Dendritic cell treated with granulocyte-macrophage colony-stimulating factor and Interleukin-4, amounts not matched to agents 40 ng/mL and 50 ng/mL, for 4 days (primary cell): ENCODE measurements at regions not wholly inside any gene's neighbourhood (a gene's known extent, or its start where the extent isn't known, plus 50 kb on each side); places are given as distances from the start of the nearest gene placed in this dataset.

Experiments
- H3K27ac Mint-ChIP-seq: one replicate; pipeline ENCODE4 v1.8.0; 2022; ENCODE audit warnings: mild to moderate bottlenecking, mixed read lengths
- H3K27me3 Mint-ChIP-seq: one replicate; pipeline ENCODE4 v1.8.0; 2022; ENCODE audit warnings: mild to moderate bottlenecking, mixed read lengths
- H3K36me3 Mint-ChIP-seq: one replicate; pipeline ENCODE4 v1.8.0; 2022; ENCODE audit warnings: low read depth, mixed read lengths
- H3K4me1 Mint-ChIP-seq: one replicate; pipeline ENCODE4 v1.8.0; 2022; ENCODE audit warnings: low read depth, mixed read lengths
- H3K4me3 Mint-ChIP-seq: one replicate; pipeline ENCODE4 v1.8.0; 2022; ENCODE audit warnings: mild to moderate bottlenecking, moderate library complexity, mixed read lengths
- H3K9me3 Mint-ChIP-seq: one replicate; pipeline ENCODE4 v1.8.0; 2022; ENCODE audit warnings: mixed read lengths
- intact Hi-C: fragments of 100-400 bp; cut with micrococcal nuclease; formaldehyde crosslinking; loops from one replicate; pipeline ENCODE4 v1.15.0; 2022

DNA sequence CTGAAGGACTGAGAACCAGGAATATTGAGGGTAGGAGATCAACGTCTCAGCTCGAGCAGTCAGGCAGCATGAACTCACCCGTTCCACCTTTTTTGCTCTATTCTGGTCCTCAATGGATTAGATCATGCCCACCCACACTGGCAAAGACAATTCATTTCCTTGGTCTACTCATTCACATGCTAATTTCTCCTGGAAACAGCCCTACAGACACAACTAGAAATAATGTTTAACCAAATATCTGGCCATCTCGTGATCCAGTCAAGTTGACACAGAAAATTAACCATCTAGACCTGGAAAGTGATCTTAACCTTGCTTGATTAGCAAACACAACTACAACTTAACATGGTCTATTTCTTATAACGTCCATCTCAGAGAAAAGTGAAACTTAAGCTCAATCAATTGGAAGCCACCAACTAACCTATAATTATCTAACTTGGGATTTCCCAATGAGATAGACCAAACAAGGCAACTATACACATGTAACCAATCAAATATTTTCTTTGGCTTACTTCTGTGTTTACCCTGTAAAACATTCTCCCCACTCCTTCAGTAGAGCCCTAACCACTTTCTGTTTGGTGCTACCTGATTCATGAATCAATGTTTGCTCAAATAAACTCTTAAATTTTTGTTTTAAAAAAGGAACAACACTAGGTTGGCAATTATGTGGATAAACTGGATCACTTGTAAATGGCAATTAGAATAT is 69.7 kb upstream of the MAMLD1 start:
- H3K36me3 Mint-ChIP-seq, result no peaks in the 10 kb centered on the region
- H3K27me3 Mint-ChIP-seq, result no peaks in the 10 kb centered on the region
- no peaks in the 10 kb centered on the region for H3K4me1 Mint-ChIP-seq
- H3K4me3 Mint-ChIP-seq, result no peak overlapping the region
- intact Hi-C loops, result no loop called here
- H3K27ac Mint-ChIP-seq, result no peak overlapping the region
- no peaks in the 10 kb centered on the region for H3K9me3 Mint-ChIP-seq

DNA sequence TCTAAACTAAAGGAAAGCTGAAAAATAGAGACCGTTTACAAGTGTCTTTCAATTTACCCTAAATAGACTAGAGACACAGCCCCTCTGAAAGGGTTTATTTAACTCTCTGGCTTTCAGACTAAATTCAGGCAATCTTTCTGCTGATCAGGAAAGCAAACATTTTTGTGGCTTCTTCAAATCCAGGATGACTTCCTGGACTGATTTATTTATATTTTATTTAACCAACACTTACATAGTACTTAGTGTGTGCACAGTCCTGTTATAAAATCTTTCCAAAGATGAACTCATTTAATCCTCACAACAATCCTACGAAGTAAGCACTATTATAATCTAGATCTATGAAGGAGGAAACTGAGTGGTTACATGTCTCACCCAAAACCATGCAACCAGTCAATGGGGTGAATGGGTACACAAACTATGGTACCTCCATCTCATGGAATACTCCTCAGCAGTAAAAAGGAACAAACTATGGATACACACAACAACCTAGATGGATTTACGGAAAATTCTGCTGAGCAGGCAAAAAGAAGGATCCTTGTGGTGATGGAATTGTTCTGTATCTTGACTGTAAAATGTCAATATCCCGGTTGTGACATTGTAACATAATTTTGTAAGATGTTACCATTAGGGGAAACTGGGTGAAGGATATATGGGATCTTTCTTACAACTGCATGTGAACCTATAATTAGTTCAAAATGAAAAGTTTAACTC is 64.1 kb upstream of the MAMLD1 start:
- H3K27ac Mint-ChIP-seq, result no peak overlapping the region
- H3K36me3 Mint-ChIP-seq, result no peaks in the 10 kb centered on the region
- intact Hi-C loops, result no loop called here
- H3K9me3 Mint-ChIP-seq, result no peaks in the 10 kb centered on the region
- no peaks in the 10 kb centered on the region for H3K4me1 Mint-ChIP-seq
- no peaks in the 10 kb centered on the region for H3K27me3 Mint-ChIP-seq
- H3K4me3 Mint-ChIP-seq, result no peak overlapping the region

DNA sequence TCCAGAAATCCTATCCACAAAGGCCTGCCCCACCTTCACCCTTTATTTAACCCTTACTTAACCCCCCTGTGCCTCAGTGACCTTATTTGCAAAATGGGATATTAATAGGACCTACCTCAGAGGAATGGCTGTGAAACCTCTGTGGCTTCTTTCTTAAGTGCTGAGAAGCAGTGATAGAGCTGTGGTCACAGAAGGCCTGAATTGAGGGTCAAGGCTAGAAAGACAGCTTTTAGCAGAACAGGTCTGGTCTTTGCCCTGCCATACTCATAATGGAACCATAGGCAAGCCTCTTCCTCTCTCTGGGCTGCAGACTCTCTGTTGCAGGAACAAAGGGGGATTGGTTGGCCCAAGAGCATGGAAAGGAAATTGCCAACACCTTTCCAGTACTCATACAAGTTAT is 63.5 kb upstream of the MAMLD1 start:
- Mint-ChIP-seq H3K36me3 (no peaks in the 10 kb centered on the region), H3K27ac (no peak overlapping the region), H3K4me1 (no peaks in the 10 kb centered on the region), H3K9me3 (no peaks in the 10 kb centered on the region), H3K27me3 (no peaks in the 10 kb centered on the region), H3K4me3 (no peak overlapping the region)
- intact Hi-C loops, result no loop called here

DNA sequence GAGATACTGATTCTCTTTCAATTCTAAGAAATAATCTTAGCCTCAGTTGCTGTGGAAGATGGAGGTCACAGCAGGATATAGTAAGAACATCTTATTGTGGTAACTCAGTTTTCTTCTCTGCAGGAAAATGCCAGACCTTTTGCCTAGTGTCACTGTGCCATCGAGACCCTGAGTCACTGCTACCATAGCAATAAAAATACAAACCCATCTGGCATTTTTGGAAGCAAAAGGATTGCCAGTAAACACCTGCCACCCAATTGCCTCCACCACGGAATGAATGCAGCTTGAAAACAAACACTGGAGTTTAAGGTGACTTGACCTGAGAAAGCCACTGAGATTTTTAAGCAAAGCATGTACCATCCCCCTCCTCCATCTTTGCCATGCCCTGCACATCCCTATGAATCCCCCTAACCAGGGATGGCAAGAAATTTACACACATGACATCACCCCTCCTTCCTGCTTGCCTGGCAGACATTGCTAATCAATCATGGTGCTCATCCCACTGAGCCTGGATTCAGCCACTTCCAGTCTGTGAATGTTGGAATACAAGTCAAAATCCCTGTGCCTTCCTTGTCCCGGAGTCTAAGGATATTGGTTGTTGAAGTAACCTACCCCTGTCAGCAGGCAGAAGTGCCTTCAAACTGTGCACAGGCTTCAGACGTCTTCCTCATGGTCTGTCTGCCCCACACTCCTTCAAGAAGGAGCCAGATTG is 59.6 kb upstream of the MAMLD1 start:
- no peak overlapping the region for H3K27ac Mint-ChIP-seq

DNA sequence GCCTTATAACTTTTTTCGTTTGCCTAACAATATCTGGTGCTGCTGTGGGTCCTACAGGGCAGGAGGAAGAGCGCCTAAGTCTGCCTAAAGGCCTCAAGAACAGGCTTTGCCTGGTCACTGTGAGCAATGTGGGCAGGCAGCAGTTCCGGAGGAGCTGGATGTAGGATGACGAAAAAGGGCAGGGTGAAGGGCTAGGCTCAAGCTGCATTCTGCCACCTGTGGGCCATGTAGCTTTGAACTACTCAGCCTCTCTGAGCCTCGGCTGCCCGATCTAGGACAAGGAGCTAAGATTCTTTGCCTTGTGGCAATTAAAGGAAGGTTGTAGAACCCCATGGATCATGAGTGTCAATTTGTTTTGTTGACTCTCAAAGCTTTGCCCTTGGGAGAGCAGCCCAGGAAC is 57.1 kb upstream of the MAMLD1 start:
- intact Hi-C loops, result no loop called here
- no peaks in the 10 kb centered on the region for H3K4me1 Mint-ChIP-seq
- H3K9me3 Mint-ChIP-seq, result no peaks in the 10 kb centered on the region

More for the DNA sequence above, 59.6 kb upstream of the MAMLD1 start:
- Mint-ChIP-seq H3K4me1 (no peaks in the 10 kb centered on the region), H3K36me3 (no peaks in the 10 kb centered on the region), H3K27me3 (no peaks in the 10 kb centered on the region), H3K4me3 (no peak overlapping the region), H3K9me3 (no peaks in the 10 kb centered on the region)
- intact Hi-C loops, result no loop called here

DNA sequence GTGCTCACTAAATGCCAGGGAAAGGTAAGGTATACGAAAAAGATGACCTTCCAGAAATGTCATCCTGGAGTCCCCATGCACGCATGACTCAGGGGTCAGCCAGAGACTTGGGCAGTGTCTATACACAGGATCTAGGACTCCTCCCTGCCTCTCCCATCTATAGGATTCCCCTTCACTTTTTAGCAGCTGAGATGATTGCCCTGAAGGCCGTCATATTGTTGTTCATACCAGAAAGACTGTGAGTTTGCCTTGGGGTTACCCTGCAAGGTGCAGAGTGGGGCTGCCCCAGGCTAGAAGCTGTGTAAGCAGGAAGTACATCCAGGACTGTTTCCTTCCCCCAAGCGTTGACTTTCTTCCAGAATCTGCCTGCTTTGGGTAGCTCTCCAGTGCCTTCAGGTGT is 55.1 kb upstream of the MAMLD1 start:
- Mint-ChIP-seq H3K9me3 (no peaks in the 10 kb centered on the region), H3K4me3 (no peak overlapping the region), H3K27me3 (no peaks in the 10 kb centered on the region), H3K27ac (no peak overlapping the region), H3K4me1 (no peaks in the 10 kb centered on the region), H3K36me3 (no peaks in the 10 kb centered on the region)
- intact Hi-C loops, result no loop called here

More for the DNA sequence above, 57.1 kb upstream of the MAMLD1 start:
- Mint-ChIP-seq H3K27me3 (no peaks in the 10 kb centered on the region), H3K36me3 (no peaks in the 10 kb centered on the region), H3K27ac (no peak overlapping the region), H3K4me3 (no peak overlapping the region)

DNA sequence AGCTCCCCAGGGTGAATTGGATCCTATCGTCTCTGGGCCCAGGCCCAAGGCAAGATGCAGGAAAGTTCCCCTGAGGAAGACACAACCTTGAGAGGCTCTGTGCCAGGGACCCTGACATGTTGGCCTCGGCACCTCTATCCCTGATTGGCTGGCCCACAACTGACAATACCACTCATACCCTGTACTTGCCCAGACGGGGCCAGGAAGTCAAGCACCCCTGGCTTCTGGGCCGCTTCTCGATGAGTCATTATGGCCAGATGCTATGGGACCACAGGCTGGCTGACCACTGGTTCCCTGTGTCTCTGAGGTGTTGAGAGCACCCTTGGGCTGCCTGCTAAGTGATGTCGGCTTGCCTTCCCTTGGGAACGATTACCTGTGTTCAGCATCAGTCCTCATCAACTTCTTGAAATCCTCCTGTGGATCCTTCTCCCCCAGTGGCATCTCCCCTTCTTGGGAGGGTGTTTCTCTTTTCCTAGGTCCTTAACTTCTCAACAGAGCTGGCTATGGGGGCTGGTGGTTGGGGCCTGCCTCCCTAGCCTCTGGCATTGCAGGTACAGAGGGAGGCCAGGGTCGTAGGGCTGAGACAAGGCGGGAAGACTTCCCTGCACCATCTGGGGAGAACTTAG is 54.5 kb upstream of the MAMLD1 start:
- Mint-ChIP-seq H3K4me1 (no peaks in the 10 kb centered on the region), H3K9me3 (no peaks in the 10 kb centered on the region), H3K4me3 (no peak overlapping the region), H3K36me3 (no peaks in the 10 kb centered on the region), H3K27ac (no peak overlapping the region), H3K27me3 (no peaks in the 10 kb centered on the region)
- intact Hi-C loops, result no loop called here

DNA sequence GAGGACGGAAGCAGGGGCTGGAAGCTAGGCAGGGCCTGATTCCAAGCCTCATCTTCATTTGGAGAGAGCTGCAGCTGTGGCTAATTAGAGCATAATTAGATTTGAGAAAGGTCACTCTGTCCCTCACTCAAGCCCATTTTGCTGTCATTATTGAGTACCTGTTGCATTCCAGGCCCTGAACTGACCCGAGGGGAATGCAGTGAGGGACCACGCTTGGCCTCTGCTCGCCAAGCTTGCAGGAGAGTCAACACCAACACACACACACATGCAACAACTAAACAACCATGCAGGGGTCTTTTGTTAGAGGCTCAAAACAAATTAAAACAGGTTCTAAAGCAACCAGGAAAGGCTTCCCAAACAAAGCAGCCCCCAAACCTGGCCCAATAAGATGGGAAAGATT is 52.7 kb upstream of the MAMLD1 start:
- no peaks in the 10 kb centered on the region for H3K4me1 Mint-ChIP-seq
- no peak overlapping the region for H3K4me3 Mint-ChIP-seq
- H3K27ac Mint-ChIP-seq, result no peak overlapping the region
- no peaks in the 10 kb centered on the region for H3K36me3 Mint-ChIP-seq
- H3K9me3 Mint-ChIP-seq, result no peaks in the 10 kb centered on the region
- no peaks in the 10 kb centered on the region for H3K27me3 Mint-ChIP-seq
- intact Hi-C loops, result no loop called here

DNA sequence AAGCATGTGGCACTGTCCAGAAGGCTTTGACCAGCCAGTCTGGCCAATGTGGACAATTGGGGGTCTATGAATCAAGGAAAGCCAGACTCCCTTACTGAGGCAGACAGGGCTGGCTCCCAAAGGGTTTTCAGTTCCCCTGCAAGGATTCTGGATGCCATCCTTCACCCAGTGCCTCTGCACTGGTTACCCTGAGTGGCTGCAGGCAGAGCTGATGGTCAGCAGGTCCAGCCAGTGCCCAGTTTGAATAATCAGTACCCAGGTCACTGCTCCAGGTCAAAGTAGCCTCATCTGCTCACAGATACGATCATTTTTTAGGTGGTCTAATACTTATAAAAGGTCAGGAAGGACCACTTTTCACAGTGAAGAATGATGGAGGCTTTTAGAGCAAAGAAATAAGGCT is 52.2 kb upstream of the MAMLD1 start:
- no peak overlapping the region for H3K4me3 Mint-ChIP-seq
- H3K9me3 Mint-ChIP-seq, result no peaks in the 10 kb centered on the region
- H3K27me3 Mint-ChIP-seq, result no peaks in the 10 kb centered on the region
- no peaks in the 10 kb centered on the region for H3K4me1 Mint-ChIP-seq
- H3K36me3 Mint-ChIP-seq, result no peaks in the 10 kb centered on the region
- intact Hi-C loops, result no loop called here
- H3K27ac Mint-ChIP-seq, result no peak overlapping the region

DNA sequence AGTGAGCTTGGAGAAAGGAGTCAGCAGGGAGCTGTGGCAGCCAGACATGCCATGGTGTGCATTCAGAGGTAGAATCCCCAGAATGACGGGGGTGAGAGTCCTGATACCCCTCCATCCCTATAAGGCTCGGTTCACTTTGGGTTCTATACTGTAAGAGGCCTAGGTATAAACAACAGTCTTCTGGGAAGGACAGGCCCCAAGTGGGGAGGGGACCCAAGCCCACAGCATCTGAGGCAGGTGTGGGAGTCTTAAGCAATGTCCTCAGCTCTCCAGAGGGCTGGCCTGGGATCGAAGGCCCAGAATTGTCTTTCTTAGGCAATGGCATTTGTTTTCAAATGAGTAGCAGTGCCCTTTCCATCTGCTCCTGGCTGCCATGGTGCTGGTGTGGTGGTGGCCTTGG is 50.2 kb upstream of the MAMLD1 start:
- no peak overlapping the region for H3K27ac Mint-ChIP-seq
- H3K4me1 Mint-ChIP-seq, result no peaks in the 10 kb centered on the region
- no peaks in the 10 kb centered on the region for H3K9me3 Mint-ChIP-seq
- intact Hi-C loops, result no loop called here
- H3K4me3 Mint-ChIP-seq, result no peak overlapping the region
- H3K36me3 Mint-ChIP-seq, result no peaks in the 10 kb centered on the region
- no peaks in the 10 kb centered on the region for H3K27me3 Mint-ChIP-seq
